Renal cortical epithelial cell (primary cell): ENCODE measurements at regions not wholly inside any gene's neighbourhood (a gene's known extent, or its start where the extent isn't known, plus 50 kb on each side); places are given as distances from the start of the nearest gene placed in this dataset.
"Not testable (repeated sequence)": the region's sequence is repeated elsewhere in the genome, so short reads cannot be mapped to it uniquely, and the experiment has no call there.

Source experiments
- DNase-seq: peaks from one replicate; pipeline ENCODE4 v3.0.0-alpha.2; 2011; ENCODE audit warnings: low read depth

GRCh38 chr5:121660142-121660541 is 191.5 kb upstream of the FTMT start:
- DNase-seq: no peak

- DNase-seq: not testable (repeated sequence)
These were observed 186.1 kb upstream of the FTMT start for GRCh38 chr5:121665542-121665941.

GRCh38 chr5:121667292-121667691 is 184.4 kb upstream of the FTMT start:
- no peak for DNase-seq

GRCh38 chr5:121668635-121669034 is 183.0 kb upstream of the FTMT start:
- DNase-seq: peak; percentile 87

GRCh38 chr5:121671624-121672023 is 180.1 kb upstream of the FTMT start:
- no peak for DNase-seq

GRCh38 chr5:121675924-121676323 is 175.8 kb upstream of the FTMT start:
- no peak for DNase-seq

GRCh38 chr5:121681229-121681855 is 170.3 kb upstream of the FTMT start:
- DNase-seq: no peak

- peak; percentile 80 for DNase-seq
These were observed 163.6 kb upstream of the FTMT start for GRCh38 chr5:121688126-121688525.

GRCh38 chr5:121688781-121689180 is 162.9 kb upstream of the FTMT start:
- no peak for DNase-seq

GRCh38 chr5:121691478-121691877 is 160.2 kb upstream of the FTMT start:
- peak; percentile 36 for DNase-seq

- DNase-seq: no peak
These were observed 159.5 kb upstream of the FTMT start for GRCh38 chr5:121692158-121692557.

GRCh38 chr5:121693864-121694263 is 157.8 kb upstream of the FTMT start:
- peak; percentile 16 for DNase-seq

- no peak for DNase-seq
These were observed 156.4 kb upstream of the FTMT start for GRCh38 chr5:121695307-121695706.

GRCh38 chr5:121698690-121699089 is 153.0 kb upstream of the FTMT start:
- DNase-seq: no peak

- no peak for DNase-seq
These were observed 150.0 kb upstream of the FTMT start for GRCh38 chr5:121701731-121702130.

- no peak for DNase-seq
These were observed 149.0 kb upstream of the FTMT start for GRCh38 chr5:121702682-121703081.

GRCh38 chr5:121704291-121704690 is 147.4 kb upstream of the FTMT start:
- DNase-seq: no peak

GRCh38 chr5:121706686-121707085 is 145.0 kb upstream of the FTMT start:
- DNase-seq: no peak

- no peak for DNase-seq
These were observed 144.5 kb upstream of the FTMT start for GRCh38 chr5:121707178-121707577.

- no peak for DNase-seq
These were observed 140.3 kb upstream of the FTMT start for GRCh38 chr5:121711416-121711815.

GRCh38 chr5:121719255-121719654 is 132.4 kb upstream of the FTMT start:
- DNase-seq: no peak

- DNase-seq: peak; percentile 25
These were observed 126.2 kb upstream of the FTMT start for GRCh38 chr5:121725450-121725849.

- DNase-seq: no peak
These were observed 124.7 kb upstream of the FTMT start for GRCh38 chr5:121726991-121727390.

GRCh38 chr5:121731377-121731776 is 120.3 kb upstream of the FTMT start:
- no peak for DNase-seq
